Aorta (tissue), 5 donors: ENCODE measurements at regions not wholly inside any gene's neighbourhood (a gene's known extent, or its start where the extent isn't known, plus 50 kb on each side); places are given as distances from the start of the nearest gene placed in this dataset.

Experiments used
- ATAC-seq: fragments of 200-7000 bp; cut with Tn5 transposase; one replicate; pipeline ENCODE4 v1.9.1; 2022; ENCODE audit warnings: moderate library complexity; ENCODE audit not compliant: low FRiP score
- DNase-seq, 2 donors: peaks; one replicate each; pipeline ENCODE4 v3.0.0-alpha.2; 2020
- H3K27ac ChIP-seq, 2 donors: one replicate each; pipeline ENCODE4 v1.5.1; 2013; ENCODE audit warnings: low read length in 2 of 2, mild to moderate bottlenecking in 2 of 2, moderate library complexity in 2 of 2, control low read depth in 1 of 2, inconsistent platforms in 1 of 2, low read depth in 1 of 2
- H3K27me3 ChIP-seq, 2 donors: one replicate each; pipeline ENCODE4 v1.6.1; 2013; ENCODE audit warnings: control low read depth in 1 of 2, low read length in 1 of 2, mild to moderate bottlenecking in 1 of 2, moderate library complexity in 1 of 2; ENCODE audit not compliant: insufficient read depth in 2 of 2, control insufficient read depth in 1 of 2
- H3K36me3 ChIP-seq, 2 donors: one replicate each; pipeline ENCODE4 v1.6.1; 2013; ENCODE audit warnings: control low read depth in 1 of 2, low read length in 1 of 2, mild to moderate bottlenecking in 1 of 2; ENCODE audit not compliant: insufficient read depth in 2 of 2, control insufficient read depth in 1 of 2
- H3K4me1 ChIP-seq, 2 donors: one replicate each; pipeline ENCODE4 v1.6.1; 2013; ENCODE audit warnings: low read length in 2 of 2, control low read depth in 1 of 2, mild to moderate bottlenecking in 1 of 2, moderate library complexity in 1 of 2; ENCODE audit not compliant: insufficient read depth in 2 of 2, control insufficient read depth in 1 of 2
- H3K4me3 ChIP-seq, 2 donors: one replicate each; pipeline ENCODE4 v1.5.1; 2013; ENCODE audit warnings: low read length in 2 of 2, control low read depth in 1 of 2, mild to moderate bottlenecking in 1 of 2
- H3K9me3 ChIP-seq: one replicate; pipeline ENCODE4 v1.6.1; 2013; ENCODE audit warnings: mild to moderate bottlenecking, low read length; ENCODE audit not compliant: control insufficient read depth
- WGBS, 2 donors: extraction: QIAGEN DNeasy Blood & Tissue Kit; methylation state at CpG; one replicate each; pipeline ENCODE4 v1.1.7; 2013; 5-methylcytosine and 5-hydroxymethylcytosine counted together
- intact Hi-C, 2 donors: fragments of 100-400 bp; cut with DNase I; formaldehyde crosslinking; loops; one replicate each; pipeline versions ENCODE4 v1.14.2 to v1.15.0; 2022
- donor health status: healthy with polysubstance abuse.
- donor health status: Bipolar disorder and iron deficiency.
- donor health status: DM: no; HTN: no; CAD: no.
- donor health status: DM: no; HTN: no; CAD: no.
- donor health status: DM: yes; HTN: yes; CAD: no.

- no peaks in the 10 kb centered on the region for H3K27me3 ChIP-seq
- intact Hi-C loops, result no loop called here
- ATAC-seq (no peak), DNase-seq (no peak)
- no peaks in the 10 kb centered on the region for H3K36me3 ChIP-seq
- no peak overlapping the region for H3K27ac ChIP-seq
- no peak overlapping the region for H3K4me3 ChIP-seq
- H3K4me1 ChIP-seq, result no peaks in the 10 kb centered on the region
- 87 to 97% methylated on average over 3 of the region's 3 CpGs for WGBS, 2 donors
- no peaks in the 10 kb centered on the region for H3K9me3 ChIP-seq
Observed at GRCh38 chr18:24785019-24785418, 324.6 kb downstream of the HRH4 start.

GRCh38 chr18:24786027-24786426 is 325.6 kb downstream of the HRH4 start:
- no peaks in the 10 kb centered on the region for H3K9me3 ChIP-seq
- intact Hi-C loops, result no loop called here
- no peaks in the 10 kb centered on the region for H3K4me1 ChIP-seq
- 43 to 49% methylated on average over 2 of the region's 2 CpGs for WGBS, 2 donors
- no peaks in the 10 kb centered on the region for H3K36me3 ChIP-seq
- ATAC-seq (no peak), DNase-seq (no peak)
- no peak overlapping the region for H3K27ac ChIP-seq
- H3K27me3 ChIP-seq, result no peaks in the 10 kb centered on the region
- H3K4me3 ChIP-seq, result no peak overlapping the region

GRCh38 chr18:24790347-24790746 is 329.9 kb downstream of the HRH4 start:
- Histone ChIP-seq H3K9me3 (peaks cover 3% of the 10 kb centered on the region), H3K36me3 (no peaks in the 10 kb centered on the region), H3K27ac (no peak overlapping the region), H3K4me1 (no peaks in the 10 kb centered on the region), H3K27me3 (no peaks in the 10 kb centered on the region), H3K4me3 (no peak overlapping the region)
- ATAC-seq (no peak), DNase-seq (no peak)
- WGBS, 2 donors, result 67% methylated on average over 4 of the region's 4 CpGs
- intact Hi-C loops, result no loop called here

- Histone ChIP-seq H3K36me3 (no peaks in the 10 kb centered on the region), H3K4me1 (no peaks in the 10 kb centered on the region), H3K4me3 (no peak overlapping the region), H3K27me3 (peaks cover 0 to 2% of the 10 kb centered on the region in 2 donors), H3K9me3 (peaks cover 4% of the 10 kb centered on the region), H3K27ac (no peak overlapping the region)
- no peak for DNase-seq
- intact Hi-C loops, result no loop called here
- 11 to 15% methylated on average over 7 of the region's 7 CpGs for WGBS, 2 donors
- ATAC-seq, result no peak
Observed at GRCh38 chr18:24791751-24792545, 331.5 kb downstream of the HRH4 start.

- DNase-seq, result no peak
- intact Hi-C loops, result no loop called here
- no peak overlapping the region for H3K27ac ChIP-seq
- 90 to 96% methylated on average over 4 of the region's 4 CpGs for WGBS, 2 donors
- peaks cover 0 to 2% of the 10 kb centered on the region in 2 donors for H3K27me3 ChIP-seq
- no peak for ATAC-seq
- no peaks in the 10 kb centered on the region for H3K4me1 ChIP-seq
- no peaks in the 10 kb centered on the region for H3K36me3 ChIP-seq
- no peak overlapping the region for H3K4me3 ChIP-seq
- peaks cover 4% of the 10 kb centered on the region for H3K9me3 ChIP-seq
Observed at GRCh38 chr18:24793742-24794141, 333.3 kb downstream of the HRH4 start.

- intact Hi-C loops, result no loop called here
- H3K36me3 ChIP-seq, result no peaks in the 10 kb centered on the region
- H3K9me3 ChIP-seq, result peaks cover 4% of the 10 kb centered on the region
- H3K27ac ChIP-seq, result no peak overlapping the region
- peaks cover 0 to 2% of the 10 kb centered on the region in 2 donors for H3K27me3 ChIP-seq
- no peaks in the 10 kb centered on the region for H3K4me1 ChIP-seq
- H3K4me3 ChIP-seq, result no peak overlapping the region
- 75 to 81% methylated on average over 2 of the region's 2 CpGs for WGBS, 2 donors
- ATAC-seq (no peak), DNase-seq (no peak)
Observed at GRCh38 chr18:24795129-24795528, 334.7 kb downstream of the HRH4 start.

- Histone ChIP-seq H3K4me1 (no peaks in the 10 kb centered on the region), H3K9me3 (peaks cover 4% of the 10 kb centered on the region), H3K36me3 (no peaks in the 10 kb centered on the region), H3K27ac (no peak overlapping the region), H3K4me3 (no peak overlapping the region), H3K27me3 (peaks cover 0 to 3% of the 10 kb centered on the region in 2 donors)
- intact Hi-C loops, result no loop called here
- 73 to 78% methylated on average over 3 of the region's 3 CpGs for WGBS, 2 donors
- DNase-seq (no peak), ATAC-seq (no peak)
Observed at GRCh38 chr18:24797981-24798380, 337.5 kb downstream of the HRH4 start.

- peaks cover 0 to 3% of the 10 kb centered on the region in 2 donors for H3K27me3 ChIP-seq
- H3K36me3 ChIP-seq, result no peaks in the 10 kb centered on the region
- H3K4me3 ChIP-seq, result no peak overlapping the region
- no peak overlapping the region for H3K27ac ChIP-seq
- ATAC-seq, result no peak
- WGBS, 2 donors, result 43 to 60% methylated on average over 1 of the region's 1 CpG
- no peak for DNase-seq
- intact Hi-C loops, result no loop called here
- H3K4me1 ChIP-seq, result no peaks in the 10 kb centered on the region
- H3K9me3 ChIP-seq, result peaks cover 1% of the 10 kb centered on the region
Observed at GRCh38 chr18:24799176-24799575, 338.7 kb downstream of the HRH4 start.

GRCh38 chr18:24799720-24800119 is 339.3 kb downstream of the HRH4 start:
- Histone ChIP-seq H3K36me3 (no peaks in the 10 kb centered on the region), H3K4me3 (no peak overlapping the region), H3K27me3 (peaks cover 0 to 3% of the 10 kb centered on the region in 2 donors), H3K9me3 (peaks cover 1% of the 10 kb centered on the region), H3K4me1 (no peaks in the 10 kb centered on the region), H3K27ac (no peak overlapping the region)
- DNase-seq, result no peak
- intact Hi-C loops, result no loop called here
- ATAC-seq, result no peak
- 76 to 81% methylated on average over 4 of the region's 4 CpGs for WGBS, 2 donors
